HG03097 (cell line): ENCODE measurements at regions not wholly inside any gene's neighbourhood (a gene's known extent, or its start where the extent isn't known, plus 50 kb on each side); places are given as distances from the start of the nearest gene placed in this dataset.

Experiments used
- ATAC-seq: cut with Tn5 transposase; IDR thresholded peaks from one replicate; pipeline ENCODE4 v1.9.1; 2021; ENCODE audit not compliant: unreplicated experiment, low FRiP score

DNA sequence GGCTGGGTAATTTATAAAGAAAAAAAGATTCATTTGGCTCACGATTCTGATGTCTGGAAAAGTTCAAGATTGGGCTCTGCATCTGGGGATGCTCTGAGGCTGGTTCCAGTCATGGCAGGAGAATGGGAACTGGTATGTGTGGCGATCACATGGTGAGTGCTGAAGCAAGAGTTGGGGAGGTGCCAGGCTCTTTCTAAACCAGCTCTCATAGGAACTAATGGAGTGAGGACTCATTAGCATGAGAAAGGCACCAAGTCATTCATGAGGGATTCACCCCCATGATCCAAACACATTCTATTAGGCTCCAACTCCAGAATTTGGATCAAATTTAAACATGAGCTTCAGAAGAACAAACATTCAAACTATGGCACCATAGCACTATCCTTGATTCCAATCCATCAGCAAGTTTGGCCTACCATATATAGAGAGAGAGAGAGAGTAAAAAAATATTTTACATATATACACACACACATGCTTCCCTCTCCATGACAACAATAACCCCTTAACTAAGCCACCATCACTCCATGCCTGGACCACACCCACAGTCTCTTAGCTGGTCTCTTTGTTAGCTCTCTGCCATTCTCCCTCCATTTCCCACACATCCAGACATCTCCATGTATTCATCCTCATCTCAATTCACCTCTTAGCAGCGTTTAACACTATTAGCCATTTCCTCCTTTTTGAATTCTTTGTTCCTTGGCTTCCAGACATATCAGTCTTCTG lies 57.9 kb downstream of the NPY start:
- ATAC-seq, result no peak

DNA sequence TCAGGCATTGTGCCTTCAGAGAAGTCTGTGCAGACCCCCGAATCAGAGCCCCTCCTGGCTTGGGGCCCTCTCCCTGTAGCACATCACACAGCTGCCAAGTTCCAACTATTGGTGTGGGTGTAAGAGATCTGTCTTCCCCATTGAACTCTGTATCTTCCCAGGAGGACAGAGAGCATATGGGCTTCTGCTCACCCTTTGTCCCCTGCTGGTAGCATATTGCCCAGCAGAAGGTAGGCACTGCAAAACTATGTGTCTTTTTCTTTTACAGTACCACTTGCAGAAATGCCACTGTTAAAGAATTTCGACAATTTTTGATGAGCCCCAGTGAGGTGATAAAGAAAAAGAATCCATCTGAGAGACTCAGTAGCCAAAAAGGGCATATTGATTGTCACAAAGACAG lies 59.6 kb downstream of the NPY start:
- no peak for ATAC-seq

DNA sequence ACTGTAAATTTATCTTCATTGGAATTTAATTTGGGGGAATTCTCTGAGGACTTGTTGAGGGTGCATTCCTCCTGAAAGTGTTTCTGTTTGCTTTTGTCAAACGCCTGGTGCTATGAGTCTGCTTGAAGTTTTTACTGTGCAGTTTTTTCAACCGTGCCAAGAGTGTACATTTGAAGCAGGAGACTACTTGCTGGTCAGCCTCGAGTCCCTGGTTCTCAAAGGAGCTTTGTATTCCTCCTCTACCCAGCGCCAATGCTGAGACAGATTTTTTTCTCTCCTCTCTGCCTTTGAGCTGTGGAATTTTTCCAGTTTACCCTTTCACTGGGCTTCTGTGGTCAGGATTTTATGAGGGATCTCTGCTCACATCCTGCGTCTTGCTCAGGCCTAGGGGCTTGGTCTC lies 62.1 kb downstream of the NPY start:
- ATAC-seq, result no peak

DNA sequence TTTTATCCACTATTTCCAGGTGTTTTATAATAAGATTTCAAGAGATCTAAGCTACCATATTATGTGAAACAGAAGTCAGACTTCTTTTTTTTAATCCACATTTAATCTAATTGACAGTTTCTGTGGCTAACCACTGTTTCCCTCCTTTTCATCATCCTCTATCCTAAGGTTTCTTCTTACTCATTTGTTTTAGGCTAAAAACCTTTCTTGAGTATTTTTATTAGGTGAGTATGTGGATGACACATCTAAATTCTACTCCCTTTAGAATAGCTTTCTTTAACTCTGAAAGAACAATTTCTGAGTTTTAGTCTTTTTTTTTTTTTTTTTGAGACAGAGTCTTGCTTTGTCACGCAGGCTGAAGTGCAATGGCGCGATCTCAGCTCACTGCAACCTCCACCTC lies 62.7 kb downstream of the NPY start:
- no peak for ATAC-seq

DNA sequence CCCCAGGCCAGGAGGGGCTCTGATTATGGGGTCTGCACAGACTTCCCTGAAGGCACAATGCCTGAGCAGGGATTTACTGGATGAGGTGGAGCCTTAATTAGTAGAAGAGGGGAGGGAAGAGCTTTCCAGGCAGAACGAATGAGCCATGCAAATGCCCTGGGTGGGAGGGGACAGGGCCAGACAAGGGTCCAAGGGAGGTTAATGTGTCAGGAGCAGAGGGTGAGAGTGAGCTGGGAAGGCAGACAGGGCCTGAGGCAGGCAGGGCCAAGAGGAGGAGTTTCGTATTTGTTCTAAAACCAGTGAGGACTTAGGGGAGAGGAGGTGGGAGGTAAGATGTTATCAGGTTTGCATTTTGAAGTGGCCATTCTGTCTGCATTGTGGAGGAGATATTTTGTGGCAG lies 65.3 kb downstream of the NPY start:
- ATAC-seq, result no peak

DNA sequence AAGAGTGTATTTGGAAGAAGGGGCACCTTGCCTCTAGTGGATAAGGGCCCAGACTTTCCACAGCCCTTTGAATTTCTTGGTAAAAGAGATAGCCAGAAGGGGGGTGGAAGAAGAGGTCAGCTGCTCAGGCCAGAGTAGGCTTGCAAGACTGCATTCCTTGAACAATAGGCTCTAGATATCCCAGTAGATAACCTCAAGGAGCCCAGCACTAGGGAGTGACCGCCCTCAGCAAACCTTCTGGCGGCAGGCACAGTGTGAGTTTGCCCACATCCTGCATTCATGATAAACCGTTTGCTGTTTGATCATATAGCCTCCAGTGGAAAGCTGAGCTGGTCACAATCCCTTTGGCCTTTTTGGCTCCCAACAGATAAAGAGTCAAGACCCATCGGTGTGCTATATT lies 70.5 kb downstream of the NPY start:
- no peak for ATAC-seq

DNA sequence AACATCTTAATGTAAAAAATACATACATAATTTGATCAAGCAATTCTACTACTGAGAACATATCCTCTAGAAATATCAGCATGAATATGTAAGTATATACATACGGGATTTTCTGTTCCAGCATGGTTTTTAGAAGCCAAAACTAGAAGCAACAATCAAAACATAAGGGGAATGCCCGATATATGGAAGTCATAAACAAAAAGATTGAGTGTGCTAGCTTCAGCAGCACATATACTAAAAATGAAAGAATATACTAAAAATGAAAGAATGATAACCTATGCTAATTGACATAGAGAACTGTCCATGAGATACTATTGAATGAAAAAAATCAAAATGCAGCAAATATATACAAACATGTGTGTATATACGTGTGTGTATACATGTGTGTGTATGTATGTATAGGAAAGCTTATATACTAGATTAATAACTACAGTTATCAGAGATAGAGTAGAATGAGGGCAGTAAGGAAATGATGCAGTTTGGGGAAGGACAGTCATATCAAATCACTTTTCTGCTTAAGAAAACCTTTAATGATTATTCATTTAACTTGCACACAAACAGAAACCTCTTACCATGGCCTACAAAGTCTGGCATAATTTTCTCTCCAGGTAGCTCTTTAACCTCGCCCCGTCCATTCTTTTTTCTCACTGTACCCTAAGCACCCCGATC lies 72.9 kb downstream of the NPY start:
- no peak for ATAC-seq

DNA sequence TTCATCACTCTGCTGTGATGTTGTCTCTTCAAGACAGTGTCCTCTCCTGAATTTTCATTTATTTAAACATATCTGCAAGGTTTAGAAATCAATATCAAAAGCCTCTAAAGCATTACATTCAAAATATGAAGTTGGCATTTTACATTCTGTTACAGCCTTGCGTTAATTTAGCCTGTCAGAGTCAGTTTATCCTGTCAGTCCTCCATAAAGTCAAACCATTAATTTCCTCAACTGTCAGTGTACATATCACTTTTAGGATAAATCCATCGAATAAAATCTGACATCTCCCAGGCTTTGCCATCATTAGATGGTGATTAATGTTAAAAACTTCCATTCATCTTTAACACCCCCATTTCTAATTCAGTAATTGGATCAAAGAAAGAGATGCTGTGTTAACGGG lies 77.0 kb downstream of the NPY start:
- no peak for ATAC-seq

DNA sequence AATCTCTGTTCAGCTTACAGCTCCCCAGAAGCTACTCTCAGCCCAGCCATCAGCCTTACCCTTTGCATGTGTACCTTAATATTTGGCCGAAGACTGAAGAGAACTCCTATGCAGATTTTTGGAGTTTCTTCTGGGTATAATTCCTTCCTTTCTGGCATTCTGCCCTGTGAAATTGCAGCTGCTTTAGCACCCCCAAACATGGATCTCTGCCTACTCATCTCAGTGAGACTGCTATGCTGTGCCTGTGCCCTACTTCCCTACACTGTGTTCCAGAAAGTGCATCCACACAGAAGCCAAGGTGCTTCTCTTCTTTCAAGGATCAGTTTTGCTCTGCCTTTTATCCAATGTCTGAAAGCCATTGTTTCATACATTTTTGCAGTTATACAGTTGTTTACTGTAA lies 81.6 kb downstream of the NPY start:
- no peak for ATAC-seq

DNA sequence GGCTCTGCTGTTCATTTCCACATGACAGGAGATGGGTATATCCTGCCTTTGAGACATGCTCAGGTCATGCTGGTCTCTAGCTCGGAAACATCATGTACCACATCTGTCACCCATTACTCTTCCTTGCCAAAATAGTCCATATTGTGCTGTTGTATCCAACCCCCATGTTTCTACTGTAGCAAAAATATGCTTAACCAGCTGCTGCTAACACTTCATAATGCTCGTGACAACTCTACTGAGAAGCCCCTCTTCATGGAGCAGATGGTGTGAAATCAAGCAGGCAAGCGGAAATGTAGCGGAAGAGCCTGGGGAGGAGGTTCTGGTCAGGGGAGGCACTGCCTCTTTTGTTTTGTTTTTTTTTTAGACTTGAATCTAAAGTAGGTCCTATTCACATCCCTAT lies 82.9 kb downstream of the NPY start:
- ATAC-seq, result no peak

DNA sequence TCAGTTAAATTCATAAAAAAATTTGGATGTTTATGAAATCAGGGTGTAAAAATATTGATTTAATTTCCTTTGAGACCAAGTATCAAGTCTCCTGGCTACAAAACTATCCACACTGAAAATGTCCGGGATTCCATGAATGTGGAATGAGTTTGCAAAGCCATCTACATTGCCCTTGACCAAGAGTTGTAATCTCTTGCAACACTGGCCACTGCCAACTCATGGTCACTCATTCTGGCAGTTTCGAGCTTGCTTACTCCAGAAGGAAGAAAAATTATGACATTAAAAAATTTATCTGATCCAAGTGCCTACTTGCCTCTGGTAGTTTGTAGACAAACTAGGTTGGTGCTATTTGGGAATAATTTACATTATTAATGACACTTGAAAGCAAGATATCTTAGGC lies 84.2 kb downstream of the NPY start:
- ATAC-seq, result no peak

DNA sequence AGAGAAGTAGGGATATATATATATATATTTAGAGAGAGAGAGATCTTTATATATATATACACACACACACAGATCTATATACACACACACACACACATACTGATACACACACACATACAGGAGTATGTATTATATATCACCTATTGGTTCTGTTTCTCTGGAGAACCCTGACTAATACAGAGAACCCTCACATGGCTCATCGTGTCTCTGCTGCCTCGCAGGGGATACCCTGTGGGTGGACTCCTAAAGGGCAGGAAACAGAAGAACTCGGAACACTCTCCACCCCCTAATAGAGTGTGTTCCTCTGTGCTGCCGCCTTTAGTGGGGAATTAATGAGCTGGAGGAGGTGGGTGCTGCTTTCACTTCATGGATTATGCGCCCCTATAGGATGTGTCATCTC lies 86.6 kb downstream of the NPY start:
- no peak for ATAC-seq

DNA sequence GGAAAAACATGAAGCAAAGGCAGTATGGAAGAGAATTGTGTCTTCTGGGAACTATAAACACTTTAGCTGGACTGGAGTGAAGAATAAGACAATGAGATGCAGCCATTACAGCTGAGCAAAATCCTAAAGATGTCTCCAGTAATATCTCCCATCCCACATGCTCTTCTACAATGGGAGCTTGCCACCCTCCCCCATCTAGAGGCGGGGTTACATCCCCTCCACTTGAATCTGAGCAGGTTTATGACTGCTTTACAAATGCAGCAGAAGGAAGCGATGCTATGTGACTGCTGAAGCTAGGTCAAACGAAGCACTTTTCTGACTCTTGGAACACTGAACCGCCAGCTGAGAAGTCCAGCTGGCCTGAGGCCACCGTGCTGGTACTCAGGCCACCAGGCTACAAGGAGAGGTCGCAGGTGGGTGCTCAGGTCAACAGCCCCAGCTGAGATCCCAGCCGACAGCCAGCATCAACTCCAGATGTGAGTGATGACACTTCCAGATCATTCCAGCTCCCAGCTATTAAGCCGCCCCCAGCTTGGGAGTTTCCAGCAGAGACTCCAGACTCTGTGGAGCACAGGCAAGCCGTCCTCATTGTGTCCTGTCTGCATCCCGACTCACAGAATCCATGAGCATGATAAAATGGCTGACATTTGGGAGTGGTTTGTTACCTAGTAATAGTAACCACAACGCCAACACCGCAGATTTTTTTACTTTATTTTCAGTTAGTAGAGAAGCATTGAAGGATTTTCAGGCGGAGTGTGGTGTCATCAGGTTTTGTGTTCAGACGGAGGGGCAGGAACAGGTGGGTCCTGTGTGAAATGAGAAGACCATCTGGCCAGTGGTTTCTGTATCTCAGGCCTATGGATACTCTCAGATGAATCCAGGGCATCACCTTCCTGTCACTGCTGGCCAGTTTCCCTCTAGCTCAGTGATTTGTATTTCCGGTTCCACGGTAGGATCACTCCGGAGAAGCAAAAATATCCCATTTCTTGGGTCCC lies 89.3 kb downstream of the NPY start:
- no peak for ATAC-seq

DNA sequence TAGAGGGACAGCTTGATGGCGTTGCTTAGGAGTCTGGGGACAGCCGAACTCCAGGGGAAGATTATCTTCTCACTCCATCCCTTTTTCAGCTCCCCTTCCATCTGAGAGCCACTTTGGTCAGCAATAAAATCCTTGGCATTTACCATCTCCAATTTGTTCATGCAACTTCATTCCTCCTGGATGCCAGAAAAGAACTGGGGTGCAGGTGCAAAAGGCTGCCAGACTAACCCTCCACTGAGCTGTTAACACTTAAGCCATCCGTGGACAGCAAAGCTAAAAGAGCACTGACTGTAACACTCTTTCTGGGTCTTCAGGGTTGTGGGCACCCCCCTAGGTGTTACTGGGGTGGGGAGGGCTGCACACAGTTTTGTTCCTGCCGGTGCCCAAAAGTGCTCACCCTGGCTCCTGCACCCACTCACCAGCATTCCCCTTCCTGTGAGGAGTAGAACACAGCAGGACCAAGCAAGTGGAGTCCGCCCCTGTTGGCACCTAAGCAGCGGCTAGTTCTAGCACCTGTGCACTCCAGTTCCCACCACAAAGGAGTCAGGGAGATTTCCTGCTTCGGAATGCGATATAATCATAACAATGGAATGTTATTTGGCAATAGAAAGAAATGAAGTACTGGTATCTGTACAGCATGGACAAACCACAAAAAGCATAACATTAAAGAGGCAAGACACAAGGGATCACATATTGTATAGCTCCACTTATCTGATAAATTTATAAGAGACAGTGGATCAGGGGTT lies 95.1 kb downstream of the NPY start:
- no peak for ATAC-seq

DNA sequence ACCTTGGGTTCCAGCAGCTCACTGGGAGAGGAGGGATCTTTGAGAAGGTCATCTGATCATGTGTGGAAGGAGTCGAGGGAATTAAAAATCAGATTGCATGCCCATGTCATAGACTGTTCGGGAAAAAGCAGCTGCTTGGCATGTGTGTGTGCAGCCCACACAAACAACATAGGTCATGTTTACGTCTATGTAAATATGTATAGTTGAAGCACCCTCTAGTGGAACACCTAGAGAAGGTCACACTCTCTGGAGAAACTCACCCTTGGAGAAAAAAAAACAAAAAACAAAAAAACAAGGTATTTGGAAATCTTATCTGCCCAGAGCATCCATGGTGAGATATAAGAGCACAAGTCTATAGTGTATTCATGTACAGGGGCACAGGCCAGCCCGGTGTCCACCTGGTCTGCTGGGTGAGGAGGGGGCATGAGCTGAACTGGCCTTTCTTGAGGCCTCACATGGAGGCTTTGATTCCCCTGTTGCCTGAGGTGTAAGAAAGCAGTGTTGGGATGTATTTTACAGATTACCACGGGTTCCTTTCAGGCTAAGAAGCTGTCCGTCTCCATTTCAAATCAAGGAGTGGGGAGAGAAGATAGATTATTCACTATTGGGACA lies 98.0 kb downstream of the NPY start:
- ATAC-seq, result no peak

DNA sequence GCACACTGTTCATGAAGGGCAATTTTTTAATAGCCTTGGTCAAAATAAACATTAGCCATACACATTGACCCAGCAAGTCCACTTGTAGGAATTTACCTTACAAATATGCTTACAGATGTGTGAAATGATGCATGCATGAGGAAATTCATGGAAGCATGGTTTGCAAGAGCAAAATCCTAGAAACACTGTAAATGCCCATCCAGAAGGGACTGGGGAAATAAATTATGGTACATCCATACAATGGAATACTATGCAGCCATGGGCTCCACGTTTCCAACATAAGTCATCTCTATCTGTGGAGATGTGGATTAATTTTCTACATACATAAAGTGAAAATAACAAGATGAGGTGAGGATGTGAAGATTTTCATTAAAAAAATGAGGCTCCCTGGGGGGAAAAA lies 99.1 kb downstream of the NPY start:
- ATAC-seq, result no peak

DNA sequence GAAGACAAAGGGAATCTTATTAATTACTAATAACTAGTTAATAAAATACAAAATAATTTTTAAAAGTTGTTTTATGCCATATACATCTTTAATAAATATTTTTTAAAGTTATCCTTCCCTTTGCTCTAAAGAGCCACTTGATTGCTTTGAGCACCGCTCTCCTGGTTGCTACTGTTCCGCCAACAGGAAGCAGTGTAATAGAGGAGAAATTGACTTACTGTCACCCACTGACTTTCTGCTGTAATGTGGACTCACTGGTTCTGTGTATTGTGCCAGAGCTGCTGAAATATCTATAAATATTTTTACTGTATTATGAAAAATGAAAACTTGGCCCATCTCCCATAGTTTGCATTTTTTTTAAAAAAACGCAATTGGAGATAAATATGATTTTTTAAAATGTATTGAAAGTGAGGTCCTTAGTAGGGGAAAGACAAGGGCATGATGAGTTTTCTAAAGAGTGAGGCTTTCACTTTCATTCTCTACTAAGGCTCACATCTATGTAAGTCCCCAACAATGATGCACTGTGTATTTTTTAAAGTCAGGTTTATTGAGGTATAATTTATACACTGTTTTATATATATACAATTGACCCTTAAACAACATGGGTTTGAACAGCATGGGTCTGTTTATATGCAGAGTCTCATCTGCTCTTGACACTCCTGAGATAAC lies 100.5 kb downstream of the NPY start:
- ATAC-seq, result peak; percentile 60

DNA sequence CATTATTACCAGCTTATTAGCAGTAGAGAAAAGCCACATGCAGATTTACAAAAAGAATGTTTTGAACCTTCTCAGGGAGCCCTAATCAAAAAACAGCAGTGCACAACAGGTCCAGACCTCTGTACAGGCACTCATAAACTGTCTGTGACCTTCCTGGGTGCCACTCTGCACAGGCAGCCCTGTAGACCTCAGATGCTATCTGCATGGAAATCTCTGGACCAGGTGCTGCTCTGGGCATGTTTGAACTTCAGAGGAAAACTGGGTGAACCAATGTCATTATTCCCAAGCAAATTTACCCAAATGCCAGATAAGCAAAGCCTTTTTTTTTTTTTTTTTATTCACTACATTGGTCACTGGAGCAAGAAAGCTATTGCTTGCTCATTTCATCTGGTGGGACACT lies 104.2 kb downstream of the NPY start:
- no peak for ATAC-seq

DNA sequence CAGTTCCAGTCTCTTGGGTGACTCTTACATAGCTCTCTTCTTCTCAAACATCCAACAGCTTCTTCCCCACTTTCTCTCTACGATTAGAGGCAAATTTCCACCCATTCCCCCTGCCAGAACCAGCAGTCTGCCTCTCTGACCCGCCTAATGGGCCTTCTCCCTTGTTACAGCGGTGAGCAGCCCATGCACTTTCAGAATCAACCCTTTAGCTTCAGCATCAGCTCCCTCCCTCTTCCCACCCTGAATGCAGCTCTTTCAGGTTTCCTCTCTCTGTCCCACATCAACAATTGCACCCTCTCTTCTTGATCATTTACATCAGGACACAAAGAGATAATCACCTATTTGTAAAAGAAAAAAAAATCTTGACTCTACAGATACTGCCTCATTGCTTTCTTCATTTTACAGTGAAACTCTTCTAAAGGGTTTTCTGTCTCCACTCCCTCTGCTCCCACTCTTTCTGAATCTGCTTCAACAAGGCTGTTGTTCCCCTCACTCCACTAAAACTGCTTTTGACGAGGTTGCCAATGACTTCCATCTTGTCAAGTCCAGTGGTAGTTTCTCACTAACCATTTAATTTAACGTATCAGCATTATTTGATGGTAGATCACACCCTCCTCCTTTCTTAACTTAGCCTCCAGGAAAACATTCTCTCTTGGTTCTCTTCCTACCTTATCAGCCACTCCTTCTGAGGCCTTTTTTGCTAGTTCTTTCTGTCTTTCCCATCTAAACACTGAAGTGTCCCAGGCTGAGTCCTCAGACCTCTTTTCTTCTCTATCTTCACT lies 106.6 kb downstream of the NPY start:
- no peak for ATAC-seq
